ENCODE measurements at regions not wholly inside any gene's neighbourhood (a gene's known extent, or its start where the extent isn't known, plus 50 kb on each side); places are given as distances from the start of the nearest gene placed in this dataset.
"Not testable (repeated sequence)": the region's sequence is repeated elsewhere in the genome, so short reads cannot be mapped to it uniquely, and the experiment has no call there.

GRCh38 chr22:19606332-19607191, 82.4 kb upstream of the CLDN5 start:
- Histone ChIP-seq H3K27ac (peak overlapping the region in 7 of 11 experiments; percentile 24 to 76 (median 67); a peak in 11 of 22 replicates), H3K4me2 (peak overlapping the region; percentile 51 to 96 (median 90)), H3K9ac (peak overlapping the region in 9 of 11 experiments; percentile 5 to 65 (median 40); a peak in 10 of 22 replicates)

GRCh38 chr22:19607192-19608002, 83.2 kb upstream of the CLDN5 start:
- H3K9ac ChIP-seq = peak overlapping the region in 9 of 11 experiments; percentile 5 to 65 (median 40); a peak in 11 of 22 replicates
- peak overlapping the region; percentile 51 to 96 (median 90) for H3K4me2 ChIP-seq

More at GRCh38 chr22:19606332-19607191, 82.4 kb upstream of the CLDN5 start:
- peaks cover 0 to 3% (median 0%) of the 10 kb centered on the region in 11 experiments; a peak in 2 of 22 replicates for H4K20me1 ChIP-seq
- H3K27me3 ChIP-seq = peaks cover 0 to 22% (median 0%) of the 10 kb centered on the region in 11 experiments; a peak in 2 of 22 replicates
- TF ChIP-seq Cebpa-rat (IDR thresholded peaks at IDR 0.05) = no peak
- no peaks in the 10 kb centered on the region for H3K9me3 ChIP-seq (replicated peaks in 1 of 11)
- H3K4me3 ChIP-seq = peak overlapping the region in 3 of 10 experiments; percentile 17 to 38 (median 23); a peak in 2 of 20 replicates
- no peaks in the 10 kb centered on the region for H3K36me3 ChIP-seq
- peaks cover 20 to 81% (median 67%) of the 10 kb centered on the region in 10 experiments for H3K4me1 ChIP-seq

GRCh38 chr22:19608003-19608690, 83.9 kb upstream of the CLDN5 start:
- peak overlapping the region in 6 of 11 experiments; percentile 5 to 65 (median 49); a peak in 9 of 22 replicates for H3K9ac ChIP-seq
- peak overlapping the region; percentile 51 to 96 (median 90); a peak in 21 of 22 replicates for H3K4me2 ChIP-seq
- no peaks in the 10 kb centered on the region for H3K36me3 ChIP-seq
- H3K4me1 ChIP-seq = peaks cover 24 to 85% (median 71%) of the 10 kb centered on the region in 10 experiments
- peaks cover 0 to 22% (median 0%) of the 10 kb centered on the region in 11 experiments; a peak in 2 of 22 replicates for H3K27me3 ChIP-seq
- H3K9me3 ChIP-seq (replicated peaks in 1 of 11) = no peaks in the 10 kb centered on the region
- peaks cover 0 to 7% (median 0%) of the 10 kb centered on the region in 11 experiments; a peak in 2 of 22 replicates for H4K20me1 ChIP-seq
- TF ChIP-seq Cebpa-rat (IDR thresholded peaks at IDR 0.05) = no peak
- H3K27ac ChIP-seq = peak overlapping the region in 7 of 11 experiments; percentile 46 to 76 (median 67); a peak in 13 of 22 replicates
- no peak overlapping the region; a peak in 1 of 20 replicates for H3K4me3 ChIP-seq

More at GRCh38 chr22:19607192-19608002, 83.2 kb upstream of the CLDN5 start:
- H3K27ac ChIP-seq = peak overlapping the region in 7 of 11 experiments; percentile 46 to 76 (median 67); a peak in 13 of 22 replicates
- H3K9me3 ChIP-seq (replicated peaks in 1 of 11) = no peaks in the 10 kb centered on the region
- H4K20me1 ChIP-seq = peaks cover 0 to 7% (median 0%) of the 10 kb centered on the region in 11 experiments; a peak in 2 of 22 replicates
- peak overlapping the region in 5 of 10 experiments; percentile 17 to 51 (median 23); a peak in 6 of 20 replicates for H3K4me3 ChIP-seq
- H3K4me1 ChIP-seq = peaks cover 20 to 82% (median 67%) of the 10 kb centered on the region in 10 experiments
- TF ChIP-seq Cebpa-rat (IDR thresholded peaks at IDR 0.05) = no peak
- H3K36me3 ChIP-seq = no peaks in the 10 kb centered on the region
- peaks cover 0 to 22% (median 0%) of the 10 kb centered on the region in 11 experiments; a peak in 2 of 22 replicates for H3K27me3 ChIP-seq

GRCh38 chr22:19609753-19610152, 85.5 kb upstream of the CLDN5 start:
- H3K4me2 ChIP-seq = peak overlapping the region in 8 of 11 experiments; percentile 33 to 93 (median 84); a peak in 16 of 22 replicates
- H3K4me3 ChIP-seq; H4K20me1 ChIP-seq; H3K9me3 ChIP-seq (replicated peaks in 1 of 11); H3K9ac ChIP-seq; H3K36me3 ChIP-seq; H3K27ac ChIP-seq: not testable (repeated sequence)
- H3K27me3 ChIP-seq = peaks cover 0 to 25% (median 0%) of the 10 kb centered on the region in 11 experiments; a peak in 5 of 22 replicates
- peaks cover 30 to 77% (median 70%) of the 10 kb centered on the region in 10 experiments for H3K4me1 ChIP-seq

- Histone ChIP-seq H4K20me1 (peaks cover 0 to 7% (median 0%) of the 10 kb centered on the region in 11 experiments; a peak in 2 of 22 replicates), H3K27ac (no peak overlapping the region), H3K4me2 (peak overlapping the region in 8 of 11 experiments; percentile 33 to 93 (median 84); a peak in 16 of 22 replicates), H3K27me3 (peaks cover 0 to 25% (median 3%) of the 10 kb centered on the region in 11 experiments; a peak in 5 of 22 replicates), H3K4me3 (no peak overlapping the region), H3K36me3 (no peaks in the 10 kb centered on the region), H3K4me1 (peaks cover 34 to 74% (median 67%) of the 10 kb centered on the region in 10 experiments), H3K9ac (no peak overlapping the region), H3K9me3 (replicated peaks in 1 of 11) (no peaks in the 10 kb centered on the region)
- no peak for TF ChIP-seq Cebpa-rat (IDR thresholded peaks at IDR 0.05)
Measured at GRCh38 chr22:19610518-19611253, 86.5 kb upstream of the CLDN5 start.

GRCh38 chr22:19611590-19611989, 87.4 kb upstream of the CLDN5 start:
- peaks cover 37 to 65% (median 59%) of the 10 kb centered on the region in 10 experiments for H3K4me1 ChIP-seq
- H3K9ac ChIP-seq = no peak overlapping the region
- peaks cover 0 to 7% (median 0%) of the 10 kb centered on the region in 11 experiments; a peak in 2 of 22 replicates for H4K20me1 ChIP-seq
- H3K4me3 ChIP-seq = no peak overlapping the region
- no peaks in the 10 kb centered on the region for H3K36me3 ChIP-seq
- TF ChIP-seq Cebpa-rat (IDR thresholded peaks at IDR 0.05) = no peak
- H3K27me3 ChIP-seq = peaks cover 0 to 25% (median 3%) of the 10 kb centered on the region in 11 experiments; a peak in 5 of 22 replicates
- H3K4me2 ChIP-seq = no peak overlapping the region
- H3K9me3 ChIP-seq (replicated peaks in 1 of 11) = no peaks in the 10 kb centered on the region
- no peak overlapping the region for H3K27ac ChIP-seq

- Histone ChIP-seq H3K27me3 (peaks cover 0 to 12% (median 3%) of the 10 kb centered on the region in 11 experiments; a peak in 5 of 22 replicates), H3K4me1 (peaks cover 24 to 51% (median 45%) of the 10 kb centered on the region in 10 experiments), H3K9ac (no peak overlapping the region), H3K27ac (no peak overlapping the region), H3K4me3 (no peak overlapping the region), H4K20me1 (peaks cover 0 to 10% (median 0%) of the 10 kb centered on the region in 11 experiments; a peak in 2 of 22 replicates), H3K36me3 (no peaks in the 10 kb centered on the region), H3K4me2 (peak overlapping the region; percentile 2 to 67 (median 45); a peak in 19 of 22 replicates), H3K9me3 (replicated peaks in 1 of 11) (no peaks in the 10 kb centered on the region)
- no peak for TF ChIP-seq Cebpa-rat (IDR thresholded peaks at IDR 0.05)
Measured at GRCh38 chr22:19612866-19613572, 88.8 kb upstream of the CLDN5 start.
